GM12878 (cell line): ENCODE measurements at regions not wholly inside any gene's neighbourhood (a gene's known extent, or its start where the extent isn't known, plus 50 kb on each side); places are given as distances from the start of the nearest gene placed in this dataset.

Source experiments
- ATAC-seq: fragments of 200-7000 bp; cut with Tn5 transposase; 3 replicates; pipeline ENCODE4 v1.9.1; 2020; ENCODE audit warnings: mild to moderate bottlenecking, moderate library complexity
- BruUV-seq: library from RNA; stranded (reverse); fragments of 400-500 nt; replicated peaks from 2 replicates; lab custom pipeline; 2021; lab: Mats Ljungman, UMichigan
- CTCF ChIA-PET: fragments of 300-600 bp; sonication (Branson Sonifier 250); formaldehyde crosslinking; extraction: SDS; loops from one replicate; lab custom pipeline; 2021; ENCODE audit warnings: inconsistent platforms; lab: Yijun Ruan, JAX
- POLR2A ChIA-PET: fragments of 350-600 bp; formaldehyde crosslinking; extraction: SDS; loops from one replicate; lab custom pipeline; 2021; ENCODE audit warnings: inconsistent platforms; lab: Charles Lee
- RAD21 ChIA-PET: fragments of 300-600 bp; sonication (Branson Sonifier 250); formaldehyde crosslinking; loops from one replicate; lab custom pipeline; 2023; ENCODE audit warnings: antibody characterized with exemption; ENCODE audit not compliant: unreplicated experiment; lab: Charles Lee
- SMC1A ChIA-PET: fragments of 300-600 bp; sonication (Branson Sonifier 250); formaldehyde crosslinking; loops from one replicate; lab custom pipeline; 2023; ENCODE audit not compliant: unreplicated experiment, uncharacterized antibody; lab: Charles Lee
- DNase-seq: peaks from one replicate; pipeline ENCODE4 v3.0.0-alpha.2; 2011; ENCODE audit warnings: low read depth, low spot score
- FAIRE-seq: peaks from 3 replicates; lab custom pipeline; 2011; peaks lifted over from hg19 to GRCh38; lab: Jason Lieb, UNC
- H2AFZ ChIP-seq: 2 replicates; pipeline ENCODE4 v1.6.0; 2011; ENCODE audit warnings: low read depth, low read length, control low read depth; ENCODE audit not compliant: control insufficient read depth
- H3K27ac ChIP-seq: 2 replicates; pipeline ENCODE4 v1.5.1; 2011; ENCODE audit warnings: control low read depth; ENCODE audit not compliant: control insufficient read depth, insufficient read depth
- H3K27me3 ChIP-seq, 2 experiments: replicated peaks in 1 of 2; 2 replicates each; pipeline versions ENCODE4 v1.6.0 to v1.6.1; 2011; ENCODE audit warnings: low read length in 1 of 2; ENCODE audit not compliant: control insufficient read depth in 2 of 2, insufficient read depth in 2 of 2
- H3K36me3 ChIP-seq, 2 experiments: 2 replicates each; pipeline ENCODE4 v1.5.1; 2011; ENCODE audit warnings: low read length in 1 of 2; ENCODE audit not compliant: control insufficient read depth in 2 of 2, insufficient read depth in 2 of 2
- H3K4me1 ChIP-seq: 2 replicates; pipeline ENCODE4 v1.6.1; 2011; ENCODE audit warnings: mild to moderate bottlenecking, low read length, moderate library complexity, mixed read lengths; ENCODE audit not compliant: control insufficient read depth, insufficient read depth
- H3K4me2 ChIP-seq: 2 replicates; pipeline ENCODE4 v1.6.0; 2011; ENCODE audit warnings: control low read depth; ENCODE audit not compliant: control insufficient read depth, insufficient read depth
- H3K4me3 ChIP-seq: fragments of 200-600 bp; sonication (generic); 2 replicates; pipeline ENCODE4 v1.5.1; 2016
- H3K79me2 ChIP-seq: 2 replicates; pipeline ENCODE4 v1.6.0; 2011; ENCODE audit warnings: low read length; ENCODE audit not compliant: control insufficient read depth, insufficient read depth
- H3K9ac ChIP-seq: 2 replicates; pipeline ENCODE4 v1.8.0; 2011; ENCODE audit warnings: low read length, control low read depth, mixed read lengths; ENCODE audit not compliant: control insufficient read depth, insufficient read depth
- H3K9me3 ChIP-seq: replicated peaks from 3 replicates; pipeline ENCODE4 v1.5.1; 2011; ENCODE audit warnings: mild to moderate bottlenecking, low read length; ENCODE audit not compliant: control insufficient read depth, insufficient read depth
- H4K20me1 ChIP-seq: 2 replicates; pipeline ENCODE4 v1.6.0; 2011; ENCODE audit not compliant: control insufficient read depth, insufficient read depth
- CREB1 ChIP-seq: IDR thresholded peaks from 2 replicates; pipeline ENCODE4 v1.6.1; 2012; ENCODE audit warnings: low read depth, mild to moderate bottlenecking, inconsistent platforms
- ESRRA ChIP-seq: IDR thresholded peaks from 2 replicates; pipeline ENCODE4 v1.6.1; 2012; ENCODE audit warnings: mild to moderate bottlenecking, low read length, improper control_type of control experiment
- HDAC6 ChIP-seq: fragments of 200-600 bp; sonication (generic); IDR thresholded peaks from one replicate; pipeline ENCODE4 v1.8.0; 2017; ENCODE audit warnings: antibody characterized with exemption; ENCODE audit not compliant: unreplicated experiment
- NR2F1 ChIP-seq: fragments of 450-650 bp; conservative IDR thresholded peaks from 2 replicates; pipeline ENCODE4 v1.6.1; 2017; ENCODE audit warnings: mild to moderate bottlenecking
- RUNX3 ChIP-seq: IDR thresholded peaks from 2 replicates; pipeline ENCODE4 v1.6.1; 2012; ENCODE audit warnings: low read length, inconsistent platforms
- SMARCA5 ChIP-seq: fragments of 450-650 bp; IDR thresholded peaks from 2 replicates; pipeline ENCODE4 v1.6.1; 2017; ENCODE audit warnings: mild to moderate bottlenecking
- STAT1 ChIP-seq: fragments of 450-650 bp; conservative IDR thresholded peaks from 2 replicates; pipeline ENCODE4 v1.6.1; 2014; ENCODE audit warnings: antibody characterized with exemption, mild to moderate bottlenecking
- TARDBP ChIP-seq: IDR thresholded peaks from 2 replicates; pipeline ENCODE4 v1.6.1; 2016; ENCODE audit warnings: borderline replicate concordance
- ZNF24 ChIP-seq: fragments of 450-650 bp; IDR thresholded peaks from 2 replicates; pipeline ENCODE4 v1.6.1; 2017; ENCODE audit warnings: antibody characterized with exemption, mild to moderate bottlenecking
- WGBS: methylation state at CpG from one replicate; pipeline ENCODE4 v1.1.6; 2016; ENCODE audit warnings: low lambda C conversion rate; ENCODE audit not compliant: insufficient replicate concordance, insufficient coverage; ENCODE audit errors: missing lambda C conversion rate; 5-methylcytosine and 5-hydroxymethylcytosine counted together
- in situ Hi-C: fragments of 300-500 bp; cut with MboI; formaldehyde crosslinking; loops from 9 replicates; pipeline ENCODE4 v1.14.3; 2018; ENCODE audit warnings: mixed read lengths
- intact Hi-C: fragments of 100-400 bp; cut with micrococcal nuclease; formaldehyde crosslinking; loops from one replicate; pipeline ENCODE4 v1.14.2; 2022; ENCODE audit not compliant: unreplicated experiment
- TF ChIP-seq, protein P1 (sequence below): fragments of 450-650 bp; IDR thresholded peaks from 2 replicates; pipeline ENCODE4 v1.6.1; 2017; ENCODE audit warnings: borderline replicate concordance
- TF ChIP-seq, protein P2 (sequence below): fragments of 450-650 bp; IDR thresholded peaks from 2 replicates; pipeline ENCODE4 v1.6.1; 2017; ENCODE audit warnings: mild to moderate bottlenecking, moderate library complexity
- TF ChIP-seq, protein P3 (sequence below): fragments of 450-650 bp; IDR thresholded peaks from 2 replicates; pipeline ENCODE4 v1.6.1; 2016; ENCODE audit warnings: mild to moderate bottlenecking
- TF ChIP-seq, protein P4 (sequence below): fragments of 450-650 bp; IDR thresholded peaks from 2 replicates; pipeline ENCODE4 v1.6.1; 2017; ENCODE audit warnings: mild to moderate bottlenecking, low read depth, inconsistent platforms; ENCODE audit not compliant: poor library complexity, severe bottlenecking
- TF ChIP-seq, protein P5 (sequence below): fragments of 450-650 bp; IDR thresholded peaks from 2 replicates; pipeline ENCODE4 v1.6.1; 2017; ENCODE audit warnings: low read depth, mild to moderate bottlenecking, moderate library complexity

DNA sequence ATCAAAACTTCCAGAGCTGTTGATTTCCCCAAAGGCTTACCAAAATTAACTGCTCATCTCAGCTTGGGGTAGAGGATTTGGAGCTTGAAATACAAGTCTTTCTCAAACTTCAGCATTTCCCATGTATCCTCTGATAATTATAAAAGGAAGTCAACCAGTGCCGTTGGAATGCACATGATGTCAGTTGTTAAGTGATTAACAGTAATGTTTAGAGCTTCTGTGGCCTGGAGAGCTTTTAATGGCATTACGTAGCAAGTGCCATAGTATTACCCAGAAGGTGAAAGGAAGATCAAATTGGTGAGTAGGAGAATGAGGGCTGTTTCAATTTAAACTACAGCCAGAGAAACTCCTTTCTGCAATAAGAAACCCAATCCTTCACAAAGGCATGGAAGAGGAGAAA lies 62.5 kb upstream of the PTPRR start (continued):
- TF ChIP-seq STAT1 (no peak), CREB1 (no peak), ESRRA (no peak)

DNA sequence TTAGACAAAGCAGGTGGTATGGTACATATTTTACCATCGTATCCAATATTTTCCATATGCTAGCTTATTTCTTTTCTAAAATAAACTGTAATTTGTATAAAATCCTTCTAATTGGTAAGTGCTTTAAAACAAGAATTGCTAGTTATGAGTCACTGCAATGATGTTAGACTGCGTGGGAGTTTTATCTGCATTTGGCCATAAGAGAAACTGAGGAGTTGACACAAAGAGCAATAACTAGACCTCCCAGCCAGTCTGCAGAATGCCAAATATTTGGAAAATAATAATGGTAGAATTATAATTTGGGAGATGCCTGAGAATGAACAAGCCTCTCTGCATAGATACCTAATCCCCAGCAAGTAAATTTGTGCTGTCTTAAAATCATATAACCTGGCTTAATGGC lies 61.7 kb upstream of the PTPRR start:
- RAD21 ChIA-PET, result no interaction called here
- in situ Hi-C loops, result no loop called here
- SMC1A ChIA-PET, result no interaction called here
- POLR2A ChIA-PET, result no interaction called here
- H3K79me2 ChIP-seq, result no peaks in the 10 kb centered on the region
- no TSS peak for BruUV-seq
- H3K27me3 ChIP-seq, result no peaks in the 10 kb centered on the region
- no peaks in the 10 kb centered on the region for H4K20me1 ChIP-seq
- H3K9me3 ChIP-seq, result no peaks in the 10 kb centered on the region
- DNase-seq (no peak), FAIRE-seq (no peak), ATAC-seq (no peak)
- no peak overlapping the region for H3K4me2 ChIP-seq
- H3K4me1 ChIP-seq, result no peaks in the 10 kb centered on the region
- 46% methylated on average over 2 of the region's 2 CpGs for WGBS
- H3K4me3 ChIP-seq, result no peak overlapping the region
- CTCF ChIA-PET, result no interaction called here
- H3K9ac ChIP-seq, result no peak overlapping the region
- H3K36me3 ChIP-seq, result no peaks in the 10 kb centered on the region
- intact Hi-C loops, result no loop called here
- no peak overlapping the region for H3K27ac ChIP-seq
- no peak overlapping the region for H2AFZ ChIP-seq
- TF ChIP-seq NR2F1 (no peak), HDAC6 (no peak), TARDBP (no peak), ZNF24 (no peak), RUNX3 (no peak), SMARCA5 (no peak)
- TF ChIP-seq, protein P1, sequence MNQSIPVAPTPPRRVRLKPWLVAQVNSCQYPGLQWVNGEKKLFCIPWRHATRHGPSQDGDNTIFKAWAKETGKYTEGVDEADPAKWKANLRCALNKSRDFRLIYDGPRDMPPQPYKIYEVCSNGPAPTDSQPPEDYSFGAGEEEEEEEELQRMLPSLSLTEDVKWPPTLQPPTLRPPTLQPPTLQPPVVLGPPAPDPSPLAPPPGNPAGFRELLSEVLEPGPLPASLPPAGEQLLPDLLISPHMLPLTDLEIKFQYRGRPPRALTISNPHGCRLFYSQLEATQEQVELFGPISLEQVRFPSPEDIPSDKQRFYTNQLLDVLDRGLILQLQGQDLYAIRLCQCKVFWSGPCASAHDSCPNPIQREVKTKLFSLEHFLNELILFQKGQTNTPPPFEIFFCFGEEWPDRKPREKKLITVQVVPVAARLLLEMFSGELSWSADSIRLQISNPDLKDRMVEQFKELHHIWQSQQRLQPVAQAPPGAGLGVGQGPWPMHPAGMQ, result no peak
- TF ChIP-seq, protein P2, sequence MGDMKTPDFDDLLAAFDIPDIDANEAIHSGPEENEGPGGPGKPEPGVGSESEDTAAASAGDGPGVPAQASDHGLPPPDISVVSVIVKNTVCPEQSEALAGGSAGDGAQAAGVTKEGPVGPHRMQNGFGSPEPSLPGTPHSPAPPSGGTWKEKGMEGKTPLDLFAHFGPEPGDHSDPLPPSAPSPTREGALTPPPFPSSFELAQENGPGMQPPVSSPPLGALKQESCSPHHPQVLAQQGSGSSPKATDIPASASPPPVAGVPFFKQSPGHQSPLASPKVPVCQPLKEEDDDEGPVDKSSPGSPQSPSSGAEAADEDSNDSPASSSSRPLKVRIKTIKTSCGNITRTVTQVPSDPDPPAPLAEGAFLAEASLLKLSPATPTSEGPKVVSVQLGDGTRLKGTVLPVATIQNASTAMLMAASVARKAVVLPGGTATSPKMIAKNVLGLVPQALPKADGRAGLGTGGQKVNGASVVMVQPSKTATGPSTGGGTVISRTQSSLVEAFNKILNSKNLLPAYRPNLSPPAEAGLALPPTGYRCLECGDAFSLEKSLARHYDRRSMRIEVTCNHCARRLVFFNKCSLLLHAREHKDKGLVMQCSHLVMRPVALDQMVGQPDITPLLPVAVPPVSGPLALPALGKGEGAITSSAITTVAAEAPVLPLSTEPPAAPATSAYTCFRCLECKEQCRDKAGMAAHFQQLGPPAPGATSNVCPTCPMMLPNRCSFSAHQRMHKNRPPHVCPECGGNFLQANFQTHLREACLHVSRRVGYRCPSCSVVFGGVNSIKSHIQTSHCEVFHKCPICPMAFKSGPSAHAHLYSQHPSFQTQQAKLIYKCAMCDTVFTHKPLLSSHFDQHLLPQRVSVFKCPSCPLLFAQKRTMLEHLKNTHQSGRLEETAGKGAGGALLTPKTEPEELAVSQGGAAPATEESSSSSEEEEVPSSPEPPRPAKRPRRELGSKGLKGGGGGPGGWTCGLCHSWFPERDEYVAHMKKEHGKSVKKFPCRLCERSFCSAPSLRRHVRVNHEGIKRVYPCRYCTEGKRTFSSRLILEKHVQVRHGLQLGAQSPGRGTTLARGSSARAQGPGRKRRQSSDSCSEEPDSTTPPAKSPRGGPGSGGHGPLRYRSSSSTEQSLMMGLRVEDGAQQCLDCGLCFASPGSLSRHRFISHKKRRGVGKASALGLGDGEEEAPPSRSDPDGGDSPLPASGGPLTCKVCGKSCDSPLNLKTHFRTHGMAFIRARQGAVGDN, result no peak
- TF ChIP-seq, protein P3, sequence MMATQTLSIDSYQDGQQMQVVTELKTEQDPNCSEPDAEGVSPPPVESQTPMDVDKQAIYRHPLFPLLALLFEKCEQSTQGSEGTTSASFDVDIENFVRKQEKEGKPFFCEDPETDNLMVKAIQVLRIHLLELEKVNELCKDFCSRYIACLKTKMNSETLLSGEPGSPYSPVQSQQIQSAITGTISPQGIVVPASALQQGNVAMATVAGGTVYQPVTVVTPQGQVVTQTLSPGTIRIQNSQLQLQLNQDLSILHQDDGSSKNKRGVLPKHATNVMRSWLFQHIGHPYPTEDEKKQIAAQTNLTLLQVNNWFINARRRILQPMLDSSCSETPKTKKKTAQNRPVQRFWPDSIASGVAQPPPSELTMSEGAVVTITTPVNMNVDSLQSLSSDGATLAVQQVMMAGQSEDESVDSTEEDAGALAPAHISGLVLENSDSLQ, result no peak
- TF ChIP-seq, protein P4, sequence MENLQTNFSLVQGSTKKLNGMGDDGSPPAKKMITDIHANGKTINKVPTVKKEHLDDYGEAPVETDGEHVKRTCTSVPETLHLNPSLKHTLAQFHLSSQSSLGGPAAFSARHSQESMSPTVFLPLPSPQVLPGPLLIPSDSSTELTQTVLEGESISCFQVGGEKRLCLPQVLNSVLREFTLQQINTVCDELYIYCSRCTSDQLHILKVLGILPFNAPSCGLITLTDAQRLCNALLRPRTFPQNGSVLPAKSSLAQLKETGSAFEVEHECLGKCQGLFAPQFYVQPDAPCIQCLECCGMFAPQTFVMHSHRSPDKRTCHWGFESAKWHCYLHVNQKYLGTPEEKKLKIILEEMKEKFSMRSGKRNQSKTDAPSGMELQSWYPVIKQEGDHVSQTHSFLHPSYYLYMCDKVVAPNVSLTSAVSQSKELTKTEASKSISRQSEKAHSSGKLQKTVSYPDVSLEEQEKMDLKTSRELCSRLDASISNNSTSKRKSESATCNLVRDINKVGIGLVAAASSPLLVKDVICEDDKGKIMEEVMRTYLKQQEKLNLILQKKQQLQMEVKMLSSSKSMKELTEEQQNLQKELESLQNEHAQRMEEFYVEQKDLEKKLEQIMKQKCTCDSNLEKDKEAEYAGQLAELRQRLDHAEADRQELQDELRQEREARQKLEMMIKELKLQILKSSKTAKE, result no peak
- TF ChIP-seq, protein P5, sequence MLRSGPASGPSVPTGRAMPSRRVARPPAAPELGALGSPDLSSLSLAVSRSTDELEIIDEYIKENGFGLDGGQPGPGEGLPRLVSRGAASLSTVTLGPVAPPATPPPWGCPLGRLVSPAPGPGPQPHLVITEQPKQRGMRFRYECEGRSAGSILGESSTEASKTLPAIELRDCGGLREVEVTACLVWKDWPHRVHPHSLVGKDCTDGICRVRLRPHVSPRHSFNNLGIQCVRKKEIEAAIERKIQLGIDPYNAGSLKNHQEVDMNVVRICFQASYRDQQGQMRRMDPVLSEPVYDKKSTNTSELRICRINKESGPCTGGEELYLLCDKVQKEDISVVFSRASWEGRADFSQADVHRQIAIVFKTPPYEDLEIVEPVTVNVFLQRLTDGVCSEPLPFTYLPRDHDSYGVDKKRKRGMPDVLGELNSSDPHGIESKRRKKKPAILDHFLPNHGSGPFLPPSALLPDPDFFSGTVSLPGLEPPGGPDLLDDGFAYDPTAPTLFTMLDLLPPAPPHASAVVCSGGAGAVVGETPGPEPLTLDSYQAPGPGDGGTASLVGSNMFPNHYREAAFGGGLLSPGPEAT, result no peak
